Skeletal muscle satellite cell (primary cell): ENCODE measurements at regions not wholly inside any gene's neighbourhood (a gene's known extent, or its start where the extent isn't known, plus 50 kb on each side); places are given as distances from the start of the nearest gene placed in this dataset.

Experiments
- H3K27me3 ChIP-seq: 2 replicates; pipeline ENCODE4 v1.7.0; 2013; ENCODE audit warnings: low read length; ENCODE audit not compliant: control insufficient read depth, insufficient read depth
- H3K36me3 ChIP-seq: 2 replicates; pipeline ENCODE4 v1.7.0; 2013; ENCODE audit warnings: mild to moderate bottlenecking, control low read depth, low read length; ENCODE audit not compliant: insufficient read depth
- H3K4me1 ChIP-seq: 2 replicates; pipeline ENCODE4 v1.7.0; 2013; ENCODE audit warnings: low read length; ENCODE audit not compliant: control insufficient read depth, insufficient read depth
- H3K4me2 ChIP-seq: 2 replicates; pipeline ENCODE4 v1.7.0; 2013; ENCODE audit warnings: mild to moderate bottlenecking, low read length
- H3K4me3 ChIP-seq: 2 replicates; pipeline ENCODE4 v1.7.0; 2013; ENCODE audit warnings: low read length
- H3K9ac ChIP-seq: 2 replicates; pipeline ENCODE4 v1.7.0; 2013; ENCODE audit warnings: mild to moderate bottlenecking, low read depth, low read length, moderate library complexity
- H3K9me3 ChIP-seq: replicated peaks from 2 replicates; pipeline ENCODE4 v1.7.0; 2013; ENCODE audit warnings: mild to moderate bottlenecking, control low read depth, low read length

DNA sequence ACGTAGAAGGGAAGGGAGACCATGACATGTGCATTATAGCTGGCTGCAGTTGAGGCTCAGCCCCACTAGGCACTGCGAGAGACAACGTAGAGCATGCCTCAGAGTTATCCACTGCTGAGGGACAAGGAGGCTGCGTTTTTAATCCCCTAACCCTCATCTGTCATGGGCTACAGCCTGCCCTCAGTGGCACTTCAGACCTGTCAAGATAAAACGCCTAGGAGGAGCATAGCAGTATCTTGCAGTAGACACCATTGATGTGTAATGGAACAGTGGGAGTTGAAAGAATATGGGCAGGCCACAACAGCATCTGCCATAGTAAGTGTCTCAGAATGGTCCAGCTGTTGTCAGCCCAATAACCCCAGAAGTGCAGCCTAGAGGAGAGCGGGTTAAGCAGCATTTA, 307.0 kb upstream of the PTBP2 start:
- Histone ChIP-seq H3K4me2 (no peak overlapping the region), H3K27me3 (peaks cover 5% of the 10 kb centered on the region), H3K9me3 (no peaks in the 10 kb centered on the region), H3K4me3 (no peak overlapping the region), H3K4me1 (peaks cover 15% of the 10 kb centered on the region), H3K9ac (no peak overlapping the region), H3K36me3 (no peaks in the 10 kb centered on the region)

DNA sequence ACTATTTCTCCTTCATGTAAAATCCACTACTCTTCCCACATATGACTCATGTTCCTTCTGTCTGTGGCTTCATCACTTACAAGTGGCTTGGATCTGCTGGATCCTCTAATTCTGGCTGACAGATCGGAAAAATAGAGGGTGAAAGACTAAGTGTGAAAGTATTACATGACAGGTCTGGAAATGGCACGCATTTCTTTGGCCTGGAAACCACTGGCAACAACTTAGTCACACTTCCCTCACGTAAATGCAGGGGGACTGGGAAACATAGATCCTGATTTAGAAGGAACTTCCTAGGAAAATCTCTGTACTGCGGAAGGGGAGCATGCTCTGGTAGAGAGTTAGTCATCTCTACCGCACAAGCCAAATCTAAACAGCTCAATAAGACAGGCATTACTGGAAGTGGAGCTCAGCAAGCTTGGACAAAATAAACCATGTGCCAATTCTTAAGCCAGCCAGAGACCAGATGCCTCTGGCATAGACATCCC, 305.4 kb upstream of the PTBP2 start:
- H3K4me3 ChIP-seq: no peak overlapping the region
- H3K4me2 ChIP-seq: peak overlapping the region; percentile 15
- no peak overlapping the region for H3K9ac ChIP-seq
- no peaks in the 10 kb centered on the region for H3K9me3 ChIP-seq
- no peaks in the 10 kb centered on the region for H3K36me3 ChIP-seq
- no peaks in the 10 kb centered on the region for H3K27me3 ChIP-seq
- peaks cover 15% of the 10 kb centered on the region for H3K4me1 ChIP-seq

DNA sequence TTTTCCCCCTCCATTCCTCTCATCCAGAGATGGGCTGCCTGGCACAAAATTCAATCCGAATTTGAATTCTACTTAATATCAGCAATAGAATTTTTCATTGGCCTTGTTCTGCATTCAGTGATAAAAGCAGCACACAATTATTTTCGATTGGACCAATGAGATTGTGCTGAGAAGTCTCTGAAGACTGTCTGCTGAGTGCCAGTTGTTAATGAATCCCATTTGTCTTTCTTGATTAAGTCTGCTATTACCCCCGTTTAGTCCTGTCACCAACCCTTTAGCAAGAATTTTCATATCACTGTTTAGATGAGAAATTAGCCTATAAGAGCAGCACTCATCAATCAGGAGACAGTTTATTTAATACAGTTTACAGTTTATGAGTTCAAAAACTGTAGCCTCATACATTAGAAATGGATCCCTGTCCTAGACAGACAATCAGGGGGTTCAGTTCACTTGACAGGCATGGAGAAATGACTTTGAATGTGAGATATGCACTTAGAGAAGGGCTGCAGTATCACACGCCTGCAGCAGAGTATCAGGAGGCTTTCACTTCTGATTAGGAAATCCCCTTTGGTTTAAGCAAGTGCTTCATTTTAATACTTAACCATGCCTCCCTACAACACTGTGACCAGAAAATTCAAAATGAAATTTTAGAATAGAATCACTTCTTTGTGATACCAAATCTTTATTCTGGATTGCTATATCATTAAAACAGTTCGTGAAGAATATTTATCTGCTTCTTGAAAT, 304.7 kb upstream of the PTBP2 start:
- Histone ChIP-seq H3K4me3 (no peak overlapping the region), H3K27me3 (no peaks in the 10 kb centered on the region), H3K4me2 (peak overlapping the region; percentile 15), H3K9ac (peak overlapping the region; percentile 26), H3K9me3 (no peaks in the 10 kb centered on the region), H3K4me1 (peaks cover 15% of the 10 kb centered on the region), H3K36me3 (no peaks in the 10 kb centered on the region)

DNA sequence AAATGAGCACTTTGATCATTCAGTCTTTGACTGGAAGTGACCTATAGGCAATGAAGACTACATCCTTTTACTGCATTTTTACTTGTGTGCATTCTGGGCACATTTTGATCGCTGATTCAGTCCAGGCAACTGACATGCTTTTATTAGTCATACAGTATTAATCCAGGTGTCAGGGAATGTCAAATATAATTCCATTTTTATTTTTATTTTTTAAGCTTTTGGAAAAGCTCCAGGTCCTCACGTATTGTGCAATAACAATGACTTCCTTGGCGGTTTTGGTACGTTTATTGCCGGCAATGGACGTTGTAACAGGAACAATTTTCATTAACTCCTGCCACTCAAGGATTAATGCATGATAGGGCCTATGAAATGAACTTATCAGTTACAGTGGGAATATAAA, 302.6 kb upstream of the PTBP2 start:
- H3K36me3 ChIP-seq: no peaks in the 10 kb centered on the region
- no peak overlapping the region for H3K9ac ChIP-seq
- peaks cover 15% of the 10 kb centered on the region for H3K4me1 ChIP-seq
- H3K9me3 ChIP-seq: no peaks in the 10 kb centered on the region
- no peaks in the 10 kb centered on the region for H3K27me3 ChIP-seq
- H3K4me3 ChIP-seq: no peak overlapping the region
- H3K4me2 ChIP-seq: no peak overlapping the region

DNA sequence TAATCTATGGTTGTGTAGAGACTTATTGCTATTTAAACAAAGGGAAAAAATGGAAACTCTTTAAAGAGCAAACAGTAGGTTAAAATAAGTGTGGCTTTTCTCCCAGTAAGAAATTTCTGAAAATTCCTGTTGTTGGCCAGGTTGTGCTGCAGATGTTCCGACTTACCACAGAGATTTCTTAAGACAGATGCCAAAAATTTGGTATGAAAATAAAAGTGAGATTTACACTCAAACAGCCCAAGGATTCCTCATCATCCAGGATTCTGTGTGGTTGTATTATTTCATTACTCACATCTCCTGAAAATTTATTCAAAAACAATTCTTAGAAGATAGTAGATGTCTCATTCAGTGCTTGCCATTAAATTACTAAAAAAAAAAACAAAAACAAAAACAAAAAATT, 296.7 kb upstream of the PTBP2 start:
- Histone ChIP-seq H3K27me3 (no peaks in the 10 kb centered on the region), H3K36me3 (no peaks in the 10 kb centered on the region), H3K9me3 (no peaks in the 10 kb centered on the region), H3K4me1 (peaks cover 3% of the 10 kb centered on the region), H3K4me3 (no peak overlapping the region), H3K4me2 (no peak overlapping the region), H3K9ac (no peak overlapping the region)

DNA sequence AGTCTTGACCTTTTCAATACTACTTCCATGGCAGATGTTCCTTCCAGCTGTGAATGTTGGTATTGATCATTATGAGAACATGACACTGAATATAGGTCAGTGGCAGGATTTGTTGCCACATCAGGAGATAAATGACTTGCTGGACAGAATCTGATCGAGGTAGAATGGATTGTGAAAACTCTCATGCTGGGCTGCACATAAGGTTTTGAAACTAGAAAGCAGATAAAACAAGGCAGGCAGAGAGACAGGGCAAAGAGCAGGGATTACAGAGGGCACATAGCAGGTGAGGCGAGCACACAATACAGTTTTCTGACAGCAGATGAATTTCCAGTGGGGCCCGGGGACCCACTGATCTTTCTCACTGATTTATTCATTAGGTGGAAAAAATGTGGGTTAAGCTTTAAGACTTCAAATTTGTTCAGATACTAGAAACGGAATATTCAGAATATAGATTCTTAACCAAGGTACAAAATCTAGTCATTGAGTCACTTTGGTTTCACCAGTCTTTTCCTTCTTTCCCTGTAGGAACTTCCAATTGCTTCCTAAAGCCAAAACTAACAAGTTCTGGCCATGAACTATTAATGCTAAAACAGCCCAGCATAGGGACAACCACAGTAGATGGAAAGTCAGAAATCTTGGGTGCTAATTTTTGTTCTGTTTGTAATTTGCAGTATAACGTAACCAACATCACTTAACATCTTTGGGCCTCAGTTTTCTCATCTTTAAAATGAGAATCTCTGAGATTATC, 296.0 kb upstream of the PTBP2 start:
- H3K9me3 ChIP-seq: no peaks in the 10 kb centered on the region
- H3K27me3 ChIP-seq: no peaks in the 10 kb centered on the region
- H3K4me2 ChIP-seq: no peak overlapping the region
- H3K4me3 ChIP-seq: no peak overlapping the region
- no peaks in the 10 kb centered on the region for H3K36me3 ChIP-seq
- H3K4me1 ChIP-seq: peaks cover 6% of the 10 kb centered on the region
- H3K9ac ChIP-seq: no peak overlapping the region

DNA sequence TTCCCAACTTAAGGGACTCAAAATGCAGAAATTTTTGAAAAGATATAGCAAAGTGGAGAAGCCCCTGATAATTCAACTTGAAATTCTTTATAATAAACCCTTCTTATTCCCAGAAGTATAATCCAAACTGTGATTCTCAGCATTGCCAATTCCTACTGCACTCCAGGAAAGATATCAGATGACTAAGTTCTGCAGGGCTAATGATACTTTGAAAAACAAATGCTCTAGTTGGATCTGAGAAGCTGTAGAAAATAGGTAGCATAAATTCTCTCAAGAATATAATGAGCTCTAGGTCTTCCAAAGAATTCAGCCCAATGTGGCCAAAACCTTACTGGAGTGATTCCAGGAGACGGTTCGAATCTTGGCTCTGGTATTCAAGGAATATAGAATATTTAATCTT, 294.0 kb upstream of the PTBP2 start:
- H3K4me3 ChIP-seq: no peak overlapping the region
- H3K9ac ChIP-seq: no peak overlapping the region
- no peaks in the 10 kb centered on the region for H3K9me3 ChIP-seq
- no peak overlapping the region for H3K4me2 ChIP-seq
- H3K4me1 ChIP-seq: peaks cover 6% of the 10 kb centered on the region
- no peaks in the 10 kb centered on the region for H3K27me3 ChIP-seq
- no peaks in the 10 kb centered on the region for H3K36me3 ChIP-seq

DNA sequence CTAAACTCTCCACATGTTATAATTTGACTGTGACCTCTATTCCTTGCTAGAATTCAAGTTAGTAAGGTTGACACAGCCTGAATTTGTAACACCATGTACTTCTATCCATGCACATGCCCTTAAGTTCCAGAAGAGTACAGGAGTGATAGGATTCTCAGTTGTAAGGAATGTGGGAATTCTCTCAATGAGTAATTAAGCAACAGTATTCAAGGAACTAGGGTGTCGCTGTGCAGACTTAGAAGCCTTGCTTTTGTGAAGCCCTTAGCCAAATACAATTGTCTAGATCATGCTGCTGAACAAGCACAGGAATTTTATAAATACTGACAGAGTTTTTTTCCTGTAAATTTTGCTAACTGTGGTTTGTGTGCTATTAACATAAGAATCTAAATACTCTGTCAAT, 276.3 kb upstream of the PTBP2 start:
- Histone ChIP-seq H3K9ac (no peak overlapping the region), H3K9me3 (no peaks in the 10 kb centered on the region), H3K4me3 (no peak overlapping the region), H3K4me1 (no peaks in the 10 kb centered on the region), H3K27me3 (no peaks in the 10 kb centered on the region), H3K4me2 (no peak overlapping the region), H3K36me3 (no peaks in the 10 kb centered on the region)

DNA sequence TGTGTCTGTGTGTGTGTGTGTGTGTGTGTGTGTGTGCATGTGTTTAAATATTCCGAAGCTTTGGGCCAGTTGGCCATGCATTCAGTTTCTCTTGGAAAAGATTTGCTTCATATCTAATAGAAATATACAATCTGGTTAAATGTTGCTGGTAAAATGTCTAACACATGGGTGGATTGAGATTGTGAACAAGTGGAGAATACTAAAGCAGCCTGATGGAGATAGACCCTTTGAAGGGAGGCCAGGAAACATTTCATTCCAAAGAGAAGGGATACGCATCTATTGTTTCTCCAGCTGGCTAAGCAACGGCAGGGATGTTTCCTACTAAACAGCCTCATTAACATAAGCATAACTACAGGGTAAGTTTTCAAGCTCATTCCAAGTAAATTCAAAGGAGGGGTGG, 257.5 kb upstream of the PTBP2 start:
- H3K4me1 ChIP-seq: no peaks in the 10 kb centered on the region
- H3K9ac ChIP-seq: no peak overlapping the region
- H3K9me3 ChIP-seq: no peaks in the 10 kb centered on the region
- no peak overlapping the region for H3K4me2 ChIP-seq
- H3K36me3 ChIP-seq: no peaks in the 10 kb centered on the region
- H3K4me3 ChIP-seq: no peak overlapping the region
- H3K27me3 ChIP-seq: peaks cover 16% of the 10 kb centered on the region

DNA sequence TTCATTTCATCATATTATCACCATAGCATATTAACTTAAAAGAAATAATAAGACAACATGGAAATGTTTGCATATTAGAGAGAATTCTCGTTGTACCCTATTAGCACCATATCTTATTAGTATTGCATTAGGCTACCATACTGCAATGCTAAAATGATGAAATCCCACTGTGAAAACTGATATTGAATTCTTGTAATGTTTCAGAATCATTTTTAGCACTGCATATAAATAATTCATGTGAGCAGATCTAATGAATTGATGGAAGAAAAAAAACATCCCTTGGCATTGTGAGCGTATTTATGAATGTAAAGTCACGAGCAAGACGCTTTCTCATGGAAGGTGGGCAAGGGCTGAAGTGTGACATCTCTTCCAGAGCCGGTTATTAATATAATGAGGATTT, 257.1 kb upstream of the PTBP2 start:
- peaks cover 16% of the 10 kb centered on the region for H3K27me3 ChIP-seq
- H3K4me3 ChIP-seq: no peak overlapping the region
- no peaks in the 10 kb centered on the region for H3K9me3 ChIP-seq
- no peaks in the 10 kb centered on the region for H3K36me3 ChIP-seq
- no peaks in the 10 kb centered on the region for H3K4me1 ChIP-seq
- no peak overlapping the region for H3K4me2 ChIP-seq
- no peak overlapping the region for H3K9ac ChIP-seq

DNA sequence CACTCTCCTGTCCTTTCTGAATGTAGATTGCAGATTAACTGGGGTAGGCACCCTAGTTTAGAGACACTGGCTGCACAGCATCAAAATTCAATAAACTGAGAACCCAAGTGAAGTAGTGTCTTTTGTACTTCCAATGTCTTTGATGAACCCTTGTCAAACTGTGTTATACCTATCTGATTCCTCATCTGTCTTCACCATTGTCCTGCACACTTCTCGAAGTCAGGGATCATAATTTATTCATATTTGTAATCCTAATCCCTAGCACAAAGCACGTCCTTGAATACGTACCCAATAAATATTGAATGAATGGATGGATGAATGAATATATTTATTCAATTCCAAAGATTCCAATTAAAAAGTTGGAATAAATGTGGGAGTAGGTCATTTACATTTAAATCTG, 256.6 kb upstream of the PTBP2 start:
- H3K9ac ChIP-seq: no peak overlapping the region
- no peak overlapping the region for H3K4me3 ChIP-seq
- H3K4me1 ChIP-seq: no peaks in the 10 kb centered on the region
- no peak overlapping the region for H3K4me2 ChIP-seq
- no peaks in the 10 kb centered on the region for H3K9me3 ChIP-seq
- no peaks in the 10 kb centered on the region for H3K36me3 ChIP-seq
- H3K27me3 ChIP-seq: peaks cover 16% of the 10 kb centered on the region

DNA sequence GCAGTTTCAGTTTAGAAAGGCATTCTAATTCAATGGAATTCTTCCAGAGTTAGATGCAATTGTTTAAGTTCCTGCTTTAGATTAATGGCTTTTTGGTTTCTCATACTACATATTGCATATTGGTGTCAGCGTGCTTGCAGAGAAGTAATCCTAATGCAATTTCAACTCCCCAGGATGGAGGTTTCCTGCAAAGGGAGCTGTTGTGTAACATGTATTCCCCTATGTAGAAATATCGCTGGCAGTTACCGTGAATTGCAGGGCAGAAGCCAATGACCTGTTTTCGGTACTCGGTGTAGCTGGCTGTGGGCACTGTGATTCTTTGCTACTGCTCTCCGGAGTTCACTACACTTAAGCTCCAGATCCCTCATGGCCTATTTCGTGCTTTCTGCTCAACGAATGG, 256.1 kb upstream of the PTBP2 start:
- no peaks in the 10 kb centered on the region for H3K4me1 ChIP-seq
- no peak overlapping the region for H3K4me2 ChIP-seq
- H3K4me3 ChIP-seq: no peak overlapping the region
- H3K9ac ChIP-seq: no peak overlapping the region
- peaks cover 16% of the 10 kb centered on the region for H3K27me3 ChIP-seq
- no peaks in the 10 kb centered on the region for H3K9me3 ChIP-seq
- no peaks in the 10 kb centered on the region for H3K36me3 ChIP-seq
